SK-N-SH (cell line): ENCODE measurements at regions not wholly inside any gene's neighbourhood (a gene's known extent, or its start where the extent isn't known, plus 50 kb on each side); places are given as distances from the start of the nearest gene placed in this dataset.
A peak's percentile ranks its signal among the peaks of the same experiment; 100 is the strongest.

Source experiments
- CTCF ChIA-PET: fragments of 300-600, 350-600 bp; formaldehyde crosslinking; extraction: SDS; loops from one replicate; lab custom pipeline; 2021; lab: Yijun Ruan, JAX
- POLR2A ChIA-PET: fragments of 350-600 bp; sonication (Branson Sonifier 250); formaldehyde crosslinking; extraction: SDS; loops from one replicate; lab custom pipeline; 2020; ENCODE audit warnings: antibody characterized with exemption, inconsistent platforms; lab: Yijun Ruan, JAX
- DNase-seq: peaks from one replicate; pipeline ENCODE4 v3.0.0; 2012
- H2AFZ ChIP-seq: fragments of 200-600 bp; sonication (generic); 2 replicates; pipeline ENCODE4 v1.8.1; 2016; ENCODE audit warnings: antibody characterized with exemption, mild to moderate bottlenecking, low read depth
- H3F3A ChIP-seq: fragments of 200-600 bp; sonication (generic); replicated peaks from 2 replicates; pipeline ENCODE3; 2016; ENCODE audit warnings: antibody characterized with exemption, mild to moderate bottlenecking; ENCODE audit not compliant: insufficient read depth
- H3K27ac ChIP-seq, 2 experiments: fragments of 200-500 bp in 1 of 2; fragments of 200-600 bp in 1 of 2; sonication (Bioruptor generic) in 1 of 2; sonication (generic), shearing (Covaris generic) in 1 of 2; 2 replicates each; pipeline versions ENCODE4 v1.5.1 to v1.6.1; 2014 to 2016; ENCODE audit warnings: low read depth in 2 of 2, inconsistent platforms in 1 of 2, low read length in 1 of 2, mild to moderate bottlenecking in 1 of 2, mixed read lengths in 1 of 2
- H3K27me3 ChIP-seq: fragments of 200-600 bp; sonication (generic), shearing (Covaris generic); 2 replicates; pipeline ENCODE4 v1.6.1; 2016; ENCODE audit warnings: mixed run types; ENCODE audit not compliant: insufficient read depth
- H3K36me3 ChIP-seq, 2 experiments: fragments of 200-500 bp in 1 of 2; fragments of 200-600 bp in 1 of 2; sonication (Bioruptor generic) in 1 of 2; sonication (generic) in 1 of 2; replicated peaks in 1 of 2; 2 replicates each; pipeline versions ENCODE3 to v1.5.1; 2014 to 2016; ENCODE audit warnings: low read length in 1 of 2, mild to moderate bottlenecking in 1 of 2; ENCODE audit not compliant: insufficient read depth in 2 of 2, control insufficient read depth in 1 of 2
- H3K4me1 ChIP-seq, 2 experiments: fragments of 200-500 bp in 1 of 2; fragments of 200-600 bp in 1 of 2; sonication (Bioruptor generic) in 1 of 2; sonication (generic), shearing (Covaris generic) in 1 of 2; 2 replicates each; pipeline versions ENCODE4 v1.5.1 to v1.6.1; 2014 to 2016; ENCODE audit warnings: low read depth in 1 of 2, low read length in 1 of 2, mixed run types in 1 of 2; ENCODE audit not compliant: insufficient read depth in 2 of 2, control insufficient read depth in 1 of 2
- H3K4me2 ChIP-seq: fragments of 200-600 bp; sonication (generic), shearing (Covaris generic); 2 replicates; pipeline ENCODE4 v1.6.1; 2017; ENCODE audit warnings: mixed run types
- H3K4me3 ChIP-seq, 2 experiments: fragments of 200-500 bp in 1 of 2; fragments of 200-600 bp in 1 of 2; sonication (Bioruptor generic) in 1 of 2; sonication (generic), shearing (Covaris generic) in 1 of 2; 2 replicates each; pipeline versions ENCODE4 v1.5.1 to v1.8.1; 2014 to 2016; ENCODE audit warnings: low read depth in 2 of 2, inconsistent platforms in 1 of 2, low read length in 1 of 2, mild to moderate bottlenecking in 1 of 2, mixed read lengths in 1 of 2, moderate library complexity in 1 of 2
- H3K79me2 ChIP-seq: fragments of 200-600 bp; sonication (generic); 2 replicates; pipeline ENCODE4 v1.8.1; 2017; ENCODE audit warnings: mild to moderate bottlenecking; ENCODE audit not compliant: insufficient read depth
- H3K9ac ChIP-seq: fragments of 200-600 bp; sonication (generic); 2 replicates; pipeline ENCODE4 v1.6.1; 2017; ENCODE audit warnings: mixed run types
- H3K9me2 ChIP-seq: fragments of 200-600 bp; sonication (generic); 2 replicates; pipeline ENCODE4 v1.6.1; 2017; ENCODE audit warnings: mixed run types
- H3K9me3 ChIP-seq: fragments of 200-600 bp; sonication (generic); 2 replicates; pipeline ENCODE4 v1.6.1; 2017; ENCODE audit warnings: mixed run types, mild to moderate bottlenecking, moderate library complexity
- H4K20me1 ChIP-seq: fragments of 200-600 bp; sonication (generic); 2 replicates; pipeline ENCODE4 v1.6.1; 2017; ENCODE audit warnings: mild to moderate bottlenecking, mixed run types; ENCODE audit not compliant: insufficient read depth
- CTCF ChIP-seq: fragments of 200-600 bp; sonication (generic); IDR thresholded peaks from 2 replicates; pipeline ENCODE4 v1.6.1; 2017; ENCODE audit warnings: antibody characterized with exemption, mild to moderate bottlenecking, moderate library complexity
- ELF1 ChIP-seq: IDR thresholded peaks from 2 replicates; pipeline ENCODE4 v1.4.0; 2012
- EP300 ChIP-seq, 2 experiments: IDR thresholded peaks; 2 replicates each; pipeline versions ENCODE4 v1.4.0 to v1.6.1; 2012; ENCODE audit warnings: borderline replicate concordance in 1 of 2, low read depth in 1 of 2, low read length in 1 of 2
- IRF3 ChIP-seq: fragments of 150-350 bp; IDR thresholded peaks from 2 replicates; pipeline ENCODE4 v1.6.1; 2016; ENCODE audit warnings: mild to moderate bottlenecking, low read depth, low read length
- NRF1 ChIP-seq: IDR thresholded peaks from 2 replicates; pipeline ENCODE4 v1.6.1; 2012; ENCODE audit warnings: low read depth, mild to moderate bottlenecking, low read length
- RFX5 ChIP-seq: IDR thresholded peaks from 2 replicates; pipeline ENCODE4 v1.6.1; 2012; ENCODE audit warnings: mild to moderate bottlenecking, improper control_type of control experiment, low read length
- SMC3 ChIP-seq: IDR thresholded peaks from 2 replicates; pipeline ENCODE4 v1.6.1; 2012; ENCODE audit warnings: low read depth, low read length, improper control_type of control experiment
- TCF12 ChIP-seq: IDR thresholded peaks from 2 replicates; pipeline ENCODE4 v1.4.0; 2012
- TEAD4 ChIP-seq: IDR thresholded peaks from 2 replicates; pipeline ENCODE4 v1.4.0; 2012; ENCODE audit warnings: mild to moderate bottlenecking, borderline replicate concordance; ENCODE audit not compliant: insufficient read depth
- YY1 ChIP-seq: IDR thresholded peaks from 2 replicates; pipeline ENCODE4 v1.4.0; 2012; ENCODE audit warnings: low read depth, mild to moderate bottlenecking
- ZBTB33 ChIP-seq: IDR thresholded peaks from 2 replicates; pipeline ENCODE4 v1.4.0; 2012; ENCODE audit warnings: low read depth, borderline replicate concordance
- WGBS: methylation state at CpG from one replicate; pipeline ENCODE4 v1.1.6; 2017; ENCODE audit warnings: low lambda C conversion rate; 5-methylcytosine and 5-hydroxymethylcytosine counted together

- Histone ChIP-seq H3K27ac (peak overlapping the region in 1 of 2 experiments; percentile 19; a peak in 1 of 4 replicates), H2AFZ (no peak overlapping the region), H3K27me3 (no peaks in the 10 kb centered on the region)
- TF ChIP-seq CTCF, result no peak
- peak in 1 of 2 experiments; percentile 22; a peak in 1 of 4 replicates for TF ChIP-seq EP300 (IDR thresholded peaks at IDR 0.05; ENCODE audit: borderline replicate concordance in 1 of 2, low read depth in 1 of 2, low read length in 1 of 2)
- no peak for TF ChIP-seq SMC3
- no peak for TF ChIP-seq TCF12
- no peak for TF ChIP-seq TEAD4
- no peak for TF ChIP-seq ELF1
- no peak for TF ChIP-seq YY1
- TF ChIP-seq RFX5, result no peak
- TF ChIP-seq, all 33 proteins: peak for 1
- no peaks in the 10 kb centered on the region for H3F3A ChIP-seq
- no peak overlapping the region for H3K4me2 ChIP-seq
- H3K79me2 ChIP-seq, result no peaks in the 10 kb centered on the region
- peak; percentile 32 for DNase-seq
- H3K4me3 ChIP-seq, result no peak overlapping the region
- WGBS, result 66% methylated on average over 4 of the region's 4 CpGs
- no peaks in the 10 kb centered on the region for H3K9me3 ChIP-seq
- H3K36me3 ChIP-seq, result no peaks in the 10 kb centered on the region
- no peaks in the 10 kb centered on the region for H4K20me1 ChIP-seq
- peaks cover 0 to 8% of the 10 kb centered on the region in 2 experiments; a peak in 2 of 4 replicates for H3K4me1 ChIP-seq
- ChIA-PET POLR2A (no interaction called here), CTCF (interaction anchor here (1.0 kb wide), 2 partner anchors 8 to 20 kb away, joined by 3 read pairs; no protein-coding TSS in a partner anchor)
- no peaks in the 10 kb centered on the region for H3K9me2 ChIP-seq
- H3K9ac ChIP-seq, result no peak overlapping the region
Observed at GRCh38 chr2:177015356-177015923, 197.2 kb upstream of the HNRNPA3 start.

- DNase-seq, result no peak
- Histone ChIP-seq H3K4me3 (no peak overlapping the region), H3K9me2 (no peaks in the 10 kb centered on the region), H3K27ac (no peak overlapping the region), H3K79me2 (no peaks in the 10 kb centered on the region), H3F3A (no peaks in the 10 kb centered on the region), H4K20me1 (no peaks in the 10 kb centered on the region), H3K9me3 (no peaks in the 10 kb centered on the region), H3K4me2 (no peak overlapping the region), H3K4me1 (peaks cover 0 to 8% of the 10 kb centered on the region in 2 experiments; a peak in 1 of 4 replicates), H3K36me3 (no peaks in the 10 kb centered on the region), H3K27me3 (peaks cover 5% of the 10 kb centered on the region; the same call in 1 of the 2 replicates), H3K9ac (no peak overlapping the region), H2AFZ (no peak overlapping the region)
- CTCF ChIA-PET, result interaction anchor here (1.2 kb wide), 1 partner anchor 52 kb away, joined by 3 read pairs; no protein-coding TSS in a partner anchor
- 47% methylated on average over 5 of the region's 5 CpGs for whole genome bisulfite sequencing
- POLR2A ChIA-PET, result no interaction called here
- TF ChIP-seq ZBTB33, result no peak
- TF ChIP-seq IRF3, result no peak
- no peak for TF ChIP-seq RFX5
- TF ChIP-seq NRF1, result no peak
- TF ChIP-seq CTCF, result no peak
Observed at GRCh38 chr2:177020524-177021119, 192.0 kb upstream of the HNRNPA3 start.
